ENCODE measurements at regions not wholly inside any gene's neighbourhood (a gene's known extent, or its start where the extent isn't known, plus 50 kb on each side); places are given as distances from the start of the nearest gene placed in this dataset.
"Not testable (repeated sequence)": the region's sequence is repeated elsewhere in the genome, so short reads cannot be mapped to it uniquely, and the experiment has no call there.

GRCh38 chrX:115702982-115703381 is 142.0 kb downstream of the PLS3 start:
- H3K4me3 ChIP-seq, result no peak overlapping the region
- no peak overlapping the region for H3K27ac ChIP-seq

GRCh38 chrX:115709039-115709438 is 148.1 kb downstream of the PLS3 start:
- Histone ChIP-seq H3K27ac (no peak overlapping the region), H3K4me3 (no peak overlapping the region)

- Histone ChIP-seq H3K27ac (no peak overlapping the region), H3K4me3 (no peak overlapping the region)
Observed at GRCh38 chrX:115712484-115712883, 151.5 kb downstream of the PLS3 start.

- Histone ChIP-seq H3K27ac (no peak overlapping the region), H3K4me3 (no peak overlapping the region)
Observed at GRCh38 chrX:115713460-115713859, 152.5 kb downstream of the PLS3 start.

GRCh38 chrX:115719171-115719570 is 158.2 kb downstream of the PLS3 start:
- Histone ChIP-seq H3K27ac (no peak overlapping the region), H3K4me3 (no peak overlapping the region)

- not testable (repeated sequence) for H3K27ac ChIP-seq, H3K4me3 ChIP-seq
Observed at GRCh38 chrX:115722724-115723433, 161.9 kb downstream of the PLS3 start.

DNA sequence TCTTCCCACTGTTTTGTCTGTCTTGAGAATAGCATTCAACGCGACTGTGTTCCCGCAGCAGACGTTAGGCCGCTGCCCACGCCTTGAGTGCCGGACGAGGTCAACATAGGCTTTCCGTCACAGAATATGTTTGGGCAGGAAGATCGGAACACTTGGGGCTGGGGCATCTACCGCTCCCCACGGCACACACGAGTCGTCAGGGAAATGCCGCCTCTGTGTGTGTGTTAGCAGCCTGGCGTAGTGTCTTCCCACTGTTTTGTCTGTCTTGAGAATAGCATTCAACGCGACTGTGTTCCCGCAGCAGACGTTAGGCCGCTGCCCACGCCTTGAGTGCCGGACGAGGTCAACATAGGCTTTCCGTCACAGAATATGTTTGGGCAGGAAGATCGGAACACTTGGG is 164.4 kb downstream of the PLS3 start:
- not testable (repeated sequence) for H3K27ac ChIP-seq, H3K4me3 ChIP-seq

DNA sequence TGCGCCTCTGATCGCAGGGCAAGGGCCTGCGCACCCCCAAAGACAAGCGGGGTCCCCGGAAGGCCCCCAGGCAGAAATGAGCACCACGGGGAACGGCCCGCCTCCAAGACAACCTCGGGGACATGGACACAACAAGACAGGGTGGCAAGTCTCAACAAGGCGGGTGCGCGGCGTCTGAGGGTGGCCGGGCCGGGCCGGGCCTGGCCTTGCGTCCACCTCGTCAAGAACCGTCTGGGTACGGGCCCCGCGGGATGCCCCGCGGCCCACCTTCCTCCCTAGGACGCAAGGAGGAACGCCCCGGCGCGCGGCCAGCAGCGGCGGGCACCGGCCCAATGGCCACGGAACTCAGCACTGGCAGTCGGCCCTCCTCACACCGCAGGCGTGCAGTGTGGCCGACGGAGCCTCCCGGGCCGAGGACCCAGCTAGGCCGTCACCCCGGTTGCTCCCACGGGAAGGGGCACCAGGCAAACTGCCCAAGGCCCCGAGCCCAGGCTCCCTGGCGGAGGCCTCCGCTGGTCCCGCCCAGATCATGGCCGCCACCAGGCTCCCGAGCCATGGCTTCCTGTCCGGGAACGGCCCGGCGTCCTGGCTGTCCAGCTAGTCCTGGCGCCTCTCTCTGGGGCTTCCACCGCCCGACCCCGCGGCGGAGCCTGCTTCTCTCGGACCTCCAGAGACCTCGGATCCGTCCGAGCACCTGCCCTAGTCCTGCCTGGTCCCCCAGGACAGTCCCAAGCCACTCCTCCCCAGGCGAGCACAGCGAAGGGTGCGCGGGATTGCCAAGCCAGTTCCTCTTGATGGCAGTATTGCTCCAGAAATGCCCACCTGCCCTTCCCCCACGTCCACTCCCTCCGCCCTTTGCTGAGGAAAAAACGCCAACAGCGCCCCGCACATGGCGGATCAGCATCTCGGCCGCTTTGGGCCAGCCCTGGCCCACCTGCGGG is 167.1 kb downstream of the PLS3 start:
- not testable (repeated sequence) for H3K4me3 ChIP-seq, H3K27ac ChIP-seq

- H3K4me3 ChIP-seq, H3K27ac ChIP-seq: not testable (repeated sequence)
Observed at GRCh38 chrX:115732530-115732929, 171.6 kb downstream of the PLS3 start.

- peak overlapping the region in 3 of 21 experiments; percentile 69 to 75 (median 71) for H3K27ac ChIP-seq
- peak overlapping the region in 1 of 7 experiments; percentile 34 for H3K4me3 ChIP-seq
Observed at GRCh38 chrX:115735269-115735668, 174.3 kb downstream of the PLS3 start.

Measured in skin epidermis (tissue), 12 donors.